ENCODE measurements at regions not wholly inside any gene's neighbourhood (a gene's known extent, or its start where the extent isn't known, plus 50 kb on each side); places are given as distances from the start of the nearest gene placed in this dataset.
"Not testable (repeated sequence)": the region's sequence is repeated elsewhere in the genome, so short reads cannot be mapped to it uniquely, and the experiment has no call there.

DNA sequence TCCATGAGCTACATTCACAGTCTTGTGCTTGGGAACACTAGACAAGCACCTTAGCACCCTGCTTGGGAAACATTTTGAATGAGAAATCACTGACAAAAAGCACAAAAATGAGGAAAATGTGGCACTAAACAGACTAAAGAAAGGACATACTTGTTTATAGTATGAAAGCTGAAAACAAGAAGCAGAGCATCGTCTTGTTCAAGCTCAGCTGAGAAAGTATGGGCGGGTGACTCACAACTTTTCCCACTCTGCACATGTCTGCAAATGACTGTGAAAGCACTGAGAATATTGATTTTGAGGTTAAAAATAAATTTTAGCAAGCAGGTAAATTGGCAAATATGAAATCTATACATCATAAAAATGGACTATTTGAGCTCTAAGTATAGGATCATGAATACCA is 725.3 kb downstream of the COL12A1 start:
- Histone ChIP-seq H3K36me3 (no peaks in the 10 kb centered on the region), H3K79me2 (ENCODE audit: low read depth) (no peaks in the 10 kb centered on the region), H3K9me3 (ENCODE audit: low read depth) (no peaks in the 10 kb centered on the region), H4K20me1 (ENCODE audit: low read depth) (no peaks in the 10 kb centered on the region), H3K9ac (no peak overlapping the region), H3F3A (ENCODE audit: low read depth) (no peaks in the 10 kb centered on the region), H2AFZ (replicated peaks) (peak overlapping the region; percentile 37), H3K4me1 (no peaks in the 10 kb centered on the region), H3K4me2 (no peak overlapping the region), H3K4me3 (no peak overlapping the region), H3K27ac (no peak overlapping the region), H3K27me3 (no peaks in the 10 kb centered on the region)
- H3K4me1 Mint-ChIP-seq: no peaks in the 10 kb centered on the region
- H3K36me3 Mint-ChIP-seq: no peaks in the 10 kb centered on the region
- no peak for TF ChIP-seq EZH2phosphoT487 (IDR thresholded peaks at IDR 0.05)
- TF ChIP-seq EZH2 (IDR thresholded peaks at IDR 0.05): no peak
- TF ChIP-seq, protein P1, sequence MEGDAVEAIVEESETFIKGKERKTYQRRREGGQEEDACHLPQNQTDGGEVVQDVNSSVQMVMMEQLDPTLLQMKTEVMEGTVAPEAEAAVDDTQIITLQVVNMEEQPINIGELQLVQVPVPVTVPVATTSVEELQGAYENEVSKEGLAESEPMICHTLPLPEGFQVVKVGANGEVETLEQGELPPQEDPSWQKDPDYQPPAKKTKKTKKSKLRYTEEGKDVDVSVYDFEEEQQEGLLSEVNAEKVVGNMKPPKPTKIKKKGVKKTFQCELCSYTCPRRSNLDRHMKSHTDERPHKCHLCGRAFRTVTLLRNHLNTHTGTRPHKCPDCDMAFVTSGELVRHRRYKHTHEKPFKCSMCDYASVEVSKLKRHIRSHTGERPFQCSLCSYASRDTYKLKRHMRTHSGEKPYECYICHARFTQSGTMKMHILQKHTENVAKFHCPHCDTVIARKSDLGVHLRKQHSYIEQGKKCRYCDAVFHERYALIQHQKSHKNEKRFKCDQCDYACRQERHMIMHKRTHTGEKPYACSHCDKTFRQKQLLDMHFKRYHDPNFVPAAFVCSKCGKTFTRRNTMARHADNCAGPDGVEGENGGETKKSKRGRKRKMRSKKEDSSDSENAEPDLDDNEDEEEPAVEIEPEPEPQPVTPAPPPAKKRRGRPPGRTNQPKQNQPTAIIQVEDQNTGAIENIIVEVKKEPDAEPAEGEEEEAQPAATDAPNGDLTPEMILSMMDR (IDR thresholded peaks at IDR 0.05): no peak
- H3K4me3 Mint-ChIP-seq: no peak overlapping the region
- no peaks in the 10 kb centered on the region for H3K9me3 Mint-ChIP-seq
- peaks cover 6% of the 10 kb centered on the region for H3K27me3 Mint-ChIP-seq (ENCODE audit: insufficient read depth, low read depth)
- no peak overlapping the region for H3K27ac Mint-ChIP-seq
- no peak for DNase-seq (ENCODE audit: low spot score)

DNA sequence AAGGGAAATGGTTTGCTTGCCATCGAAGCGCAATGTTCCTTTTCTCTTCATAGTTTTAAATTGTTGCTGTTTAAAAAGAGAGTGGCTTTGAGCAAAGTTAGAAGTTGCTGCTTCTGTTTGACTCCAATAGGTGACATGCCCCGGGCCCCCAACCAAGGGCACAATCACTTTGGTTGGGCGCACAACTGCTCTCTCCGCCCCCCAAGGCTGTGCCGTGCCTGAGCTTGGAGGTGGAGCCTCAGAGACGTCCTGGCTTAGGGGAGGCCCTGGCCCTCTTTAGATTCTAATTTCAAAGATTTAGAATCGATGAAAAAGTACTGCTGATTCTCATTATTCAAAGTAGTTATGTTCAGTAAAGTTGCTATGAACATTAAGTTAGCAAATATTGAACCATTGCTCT is 725.9 kb downstream of the COL12A1 start:
- H3K27me3 Mint-ChIP-seq (ENCODE audit: insufficient read depth, low read depth): peaks cover 6% of the 10 kb centered on the region

DNA sequence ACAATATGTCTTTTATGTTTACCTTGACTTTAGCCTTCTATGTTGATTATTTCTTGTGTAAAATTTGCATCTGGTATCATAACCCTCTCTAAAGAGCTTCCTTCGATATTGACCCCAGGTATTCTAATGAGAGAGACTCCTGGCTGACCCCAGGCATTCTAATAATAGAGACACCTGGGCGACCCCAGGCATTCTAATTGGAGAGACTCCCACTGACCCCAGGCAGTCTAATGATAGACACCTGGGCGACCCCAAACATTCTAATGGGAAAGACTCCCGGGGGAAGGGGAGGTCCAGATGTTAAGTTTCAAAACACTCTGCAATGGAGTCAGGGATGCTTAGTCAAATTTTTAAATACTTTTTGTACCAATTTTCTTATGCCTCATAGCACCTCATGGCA is 726.4 kb downstream of the COL12A1 start:
- no peaks in the 10 kb centered on the region for H3K36me3 Mint-ChIP-seq
- H3K9me3 ChIP-seq (ENCODE audit: low read depth): no peaks in the 10 kb centered on the region
- no peak for TF ChIP-seq EZH2phosphoT487 (IDR thresholded peaks at IDR 0.05)
- TF ChIP-seq EZH2 (IDR thresholded peaks at IDR 0.05): no peak
- TF ChIP-seq, protein P1 (IDR thresholded peaks at IDR 0.05): no peak
- no peak overlapping the region for H3K4me3 ChIP-seq
- H3K4me1 ChIP-seq: no peaks in the 10 kb centered on the region
- no peak overlapping the region for H3K4me2 ChIP-seq
- H3K27ac ChIP-seq: no peak overlapping the region
- H3K27me3 Mint-ChIP-seq (ENCODE audit: insufficient read depth, low read depth): peaks cover 4% of the 10 kb centered on the region
- no peaks in the 10 kb centered on the region for H3K79me2 ChIP-seq (ENCODE audit: low read depth)
- H4K20me1 ChIP-seq (ENCODE audit: low read depth): no peaks in the 10 kb centered on the region
- H3K9me3 Mint-ChIP-seq: no peaks in the 10 kb centered on the region
- no peaks in the 10 kb centered on the region for H3K4me1 Mint-ChIP-seq
- H2AFZ ChIP-seq (replicated peaks): no peak overlapping the region
- H3K27me3 ChIP-seq: no peaks in the 10 kb centered on the region
- no peaks in the 10 kb centered on the region for H3K36me3 ChIP-seq
- DNase-seq (ENCODE audit: low spot score): no peak
- H3K27ac Mint-ChIP-seq: no peak overlapping the region
- H3K9ac ChIP-seq: no peak overlapping the region
- no peak overlapping the region for H3K4me3 Mint-ChIP-seq
- H3F3A ChIP-seq (ENCODE audit: low read depth): no peaks in the 10 kb centered on the region

More for the DNA sequence above, 725.9 kb downstream of the COL12A1 start:
- no peaks in the 10 kb centered on the region for H3K36me3 Mint-ChIP-seq
- H3K4me3 ChIP-seq: no peak overlapping the region
- H3K27ac ChIP-seq: no peak overlapping the region
- no peaks in the 10 kb centered on the region for H3K79me2 ChIP-seq (ENCODE audit: low read depth)
- no peaks in the 10 kb centered on the region for H3K4me1 ChIP-seq
- peak overlapping the region; percentile 37 for H2AFZ ChIP-seq (replicated peaks)
- H3K9ac ChIP-seq: no peak overlapping the region
- no peak overlapping the region for H3K4me2 ChIP-seq
- no peak for DNase-seq (ENCODE audit: low spot score)
- no peaks in the 10 kb centered on the region for H3K9me3 ChIP-seq (ENCODE audit: low read depth)
- no peaks in the 10 kb centered on the region for H3K9me3 Mint-ChIP-seq
- TF ChIP-seq EZH2phosphoT487 (IDR thresholded peaks at IDR 0.05) (no peak), EZH2 (IDR thresholded peaks at IDR 0.05) (no peak)
- TF ChIP-seq, protein P1 (IDR thresholded peaks at IDR 0.05): no peak
- H3F3A ChIP-seq (ENCODE audit: low read depth): no peaks in the 10 kb centered on the region
- no peaks in the 10 kb centered on the region for H3K36me3 ChIP-seq
- H4K20me1 ChIP-seq (ENCODE audit: low read depth): no peaks in the 10 kb centered on the region
- no peak overlapping the region for H3K4me3 Mint-ChIP-seq
- H3K27ac Mint-ChIP-seq: no peak overlapping the region
- no peaks in the 10 kb centered on the region for H3K4me1 Mint-ChIP-seq
- no peaks in the 10 kb centered on the region for H3K27me3 ChIP-seq

- H3F3A ChIP-seq (ENCODE audit: low read depth); H3K79me2 ChIP-seq (ENCODE audit: low read depth); H3K36me3 Mint-ChIP-seq; DNase-seq (ENCODE audit: low spot score); H3K27ac ChIP-seq; H3K27ac Mint-ChIP-seq; H2AFZ ChIP-seq (replicated peaks); H3K9me3 ChIP-seq (ENCODE audit: low read depth); H3K36me3 ChIP-seq; H3K27me3 ChIP-seq; H3K4me3 ChIP-seq; H4K20me1 ChIP-seq (ENCODE audit: low read depth); H3K4me2 ChIP-seq; H3K4me3 Mint-ChIP-seq; H3K9ac ChIP-seq; H3K9me3 Mint-ChIP-seq; H3K4me1 Mint-ChIP-seq; H3K27me3 Mint-ChIP-seq (ENCODE audit: insufficient read depth, low read depth); H3K4me1 ChIP-seq: not testable (repeated sequence)
These were observed 731.8 kb downstream of the COL12A1 start for GRCh38 chr6:74474046-74474445.

DNA sequence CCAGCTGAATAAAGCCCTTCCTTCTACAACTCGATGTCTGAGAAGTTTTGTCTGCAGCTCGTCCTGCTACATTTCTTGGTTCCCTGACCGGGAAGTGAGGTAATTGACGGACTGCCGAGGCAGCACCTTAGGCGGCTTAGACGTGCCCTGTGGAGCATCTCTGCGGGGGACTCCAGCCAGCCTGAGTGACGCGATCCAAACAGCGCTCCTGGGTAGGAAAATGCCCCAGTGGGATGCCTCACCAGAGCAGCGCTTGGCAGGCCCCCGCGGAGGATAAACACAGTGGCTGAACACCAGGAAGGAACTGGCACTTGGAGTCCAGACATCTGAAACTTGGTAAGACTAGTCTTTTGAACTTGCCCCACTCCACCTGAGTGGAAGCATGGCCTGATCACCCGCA is 737.3 kb downstream of the COL12A1 start:
- not testable (repeated sequence) for H3K27me3 Mint-ChIP-seq (ENCODE audit: insufficient read depth, low read depth); H3K9ac ChIP-seq; H3K4me3 Mint-ChIP-seq

More for the DNA sequence above, 737.3 kb downstream of the COL12A1 start:
- not testable (repeated sequence) for H3K27ac ChIP-seq; H3K4me1 ChIP-seq; H3K36me3 ChIP-seq; H3K9me3 ChIP-seq (ENCODE audit: low read depth); H3K4me3 ChIP-seq; H3F3A ChIP-seq (ENCODE audit: low read depth); H3K4me2 ChIP-seq; H2AFZ ChIP-seq (replicated peaks); H3K4me1 Mint-ChIP-seq; H3K36me3 Mint-ChIP-seq; H4K20me1 ChIP-seq (ENCODE audit: low read depth); H3K27ac Mint-ChIP-seq; H3K9me3 Mint-ChIP-seq; H3K27me3 ChIP-seq; H3K79me2 ChIP-seq (ENCODE audit: low read depth); DNase-seq (ENCODE audit: low spot score)
